ENCODE measurements at regions not wholly inside any gene's neighbourhood (a gene's known extent, or its start where the extent isn't known, plus 50 kb on each side); places are given as distances from the start of the nearest gene placed in this dataset.
"Not testable (repeated sequence)": the region's sequence is repeated elsewhere in the genome, so short reads cannot be mapped to it uniquely, and the experiment has no call there.

DNA sequence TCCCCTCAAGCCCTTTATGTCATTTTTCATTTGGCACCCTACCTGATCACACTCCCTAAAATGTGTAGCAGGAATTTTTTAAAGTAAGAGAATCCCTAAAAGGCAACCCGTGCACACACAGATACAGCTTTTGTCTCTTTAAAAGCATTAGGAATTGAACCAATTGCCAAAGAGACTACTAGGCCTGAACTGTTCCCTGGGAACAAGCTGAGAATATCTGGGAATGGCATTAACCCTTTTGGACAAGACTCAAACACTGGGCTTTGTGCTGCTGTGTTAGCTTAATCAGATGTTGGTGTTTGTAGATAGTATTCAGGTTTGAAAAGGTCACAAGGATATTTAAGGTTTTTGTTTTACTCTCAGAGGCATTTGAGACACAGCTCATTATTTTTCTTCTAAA is 414.4 kb upstream of the PDZRN3 start:
- DNase-seq = no peak

DNA sequence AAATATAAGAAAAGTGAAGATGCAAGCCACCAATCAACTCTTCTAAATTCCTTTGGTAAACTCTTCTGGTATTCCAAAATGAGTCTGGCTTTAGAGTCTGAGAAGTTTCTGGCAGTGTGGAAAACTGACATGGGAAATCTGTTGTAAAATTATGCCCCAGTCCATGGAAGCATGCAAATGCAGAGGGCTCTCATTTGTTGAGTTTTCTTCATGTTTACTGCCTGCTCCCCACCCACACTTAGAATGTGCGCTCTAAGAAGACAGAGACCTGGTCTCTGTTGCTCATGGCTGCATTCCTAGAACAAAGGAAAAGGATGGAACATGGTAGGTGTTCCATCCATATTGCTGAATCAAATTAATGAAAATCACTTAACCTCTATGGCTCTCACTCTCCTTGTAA is 411.8 kb upstream of the PDZRN3 start:
- no peak for DNase-seq

DNA sequence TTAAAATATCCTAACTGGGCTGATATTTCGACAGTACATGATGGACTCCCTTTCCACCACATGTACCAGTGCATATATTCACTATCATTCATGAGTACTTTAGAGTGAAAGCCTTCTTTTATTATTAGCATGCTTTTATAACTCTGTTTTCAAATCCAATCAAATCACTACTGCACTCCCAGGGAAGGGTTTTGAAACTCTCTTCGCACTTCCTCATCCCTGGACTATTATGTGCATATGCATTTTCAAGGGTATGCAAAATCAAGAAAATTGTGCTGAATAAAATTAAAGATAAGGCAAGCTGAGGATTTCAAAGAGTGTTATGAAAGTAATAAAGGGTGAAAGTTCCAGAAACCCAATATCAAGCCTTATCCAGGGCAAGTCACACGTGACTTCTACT is 411.4 kb upstream of the PDZRN3 start:
- DNase-seq = no peak

DNA sequence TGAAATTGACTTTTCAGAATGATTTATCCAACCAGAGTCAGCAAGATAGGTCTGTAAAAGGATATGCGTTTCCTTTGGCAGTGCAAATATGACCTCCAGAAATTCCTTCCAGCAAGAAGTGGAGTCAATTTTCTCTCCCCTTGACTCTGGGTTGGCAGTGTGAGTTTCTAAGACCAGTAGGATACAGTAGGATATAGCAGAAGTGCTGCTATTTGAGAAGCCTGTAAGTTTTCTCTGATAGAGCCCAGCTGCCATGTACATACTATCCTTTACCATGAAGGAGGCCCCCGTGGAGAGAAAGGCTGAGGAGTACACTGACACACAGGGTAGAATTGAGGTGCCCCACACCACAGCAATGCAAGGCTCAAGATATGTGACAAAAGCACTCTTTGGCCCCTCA is 409.1 kb upstream of the PDZRN3 start:
- DNase-seq = no peak

DNA sequence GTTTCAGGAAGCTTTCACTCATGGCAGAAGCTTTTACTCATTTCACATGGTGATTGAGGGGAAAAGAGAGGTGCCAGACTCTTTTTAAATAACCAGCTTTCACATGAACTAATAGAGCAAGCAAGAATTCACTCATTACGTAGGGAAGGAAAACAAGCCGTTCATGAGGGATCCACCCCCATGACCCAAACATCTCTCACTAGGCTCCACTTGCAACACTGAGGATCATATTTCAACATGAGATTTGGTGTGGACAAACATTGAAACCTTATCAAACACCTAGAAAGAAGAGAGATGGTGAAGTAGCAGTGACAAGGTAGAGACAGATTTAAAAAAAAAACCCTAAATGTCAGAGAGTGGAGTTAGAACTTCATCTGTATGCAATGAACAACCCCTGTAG is 408.6 kb upstream of the PDZRN3 start:
- DNase-seq = no peak

DNA sequence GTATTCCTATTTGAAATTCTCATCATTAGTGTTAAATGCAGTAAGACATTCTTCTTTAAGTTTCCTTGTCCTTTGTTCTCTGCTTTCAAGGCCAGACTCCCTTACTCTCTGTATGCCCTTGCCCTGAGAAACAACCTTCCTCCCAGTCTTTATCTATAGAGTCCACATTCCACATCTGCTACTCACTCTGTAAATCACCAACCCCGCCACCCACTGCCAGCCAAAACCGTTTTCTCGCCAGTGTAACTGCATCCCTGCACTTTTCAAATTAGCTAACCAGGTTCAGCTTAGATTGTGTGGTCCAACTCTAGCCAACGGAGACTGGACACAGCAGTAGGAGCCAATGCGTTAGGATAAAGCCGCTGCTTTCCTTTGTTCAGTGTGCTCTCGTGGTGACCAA is 402.4 kb upstream of the PDZRN3 start:
- DNase-seq = no peak

DNA sequence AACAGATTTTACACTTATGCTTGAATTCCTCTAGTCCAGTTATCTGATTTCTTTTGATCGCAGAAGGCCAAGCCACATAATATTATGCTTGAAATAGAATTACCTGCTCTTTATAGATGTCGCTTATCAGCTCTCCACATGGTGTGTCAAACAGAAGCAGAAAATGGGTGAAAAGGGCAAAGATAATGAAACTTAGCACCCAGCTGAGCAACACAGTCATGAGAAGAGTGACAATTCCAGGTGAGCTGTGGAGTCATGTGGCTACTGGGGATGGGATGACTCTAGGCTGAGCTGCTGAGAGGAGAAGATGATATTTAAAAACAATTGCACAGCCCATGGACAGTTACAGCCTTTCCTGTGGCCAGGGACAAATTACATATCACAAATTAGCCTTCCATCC is 398.7 kb upstream of the PDZRN3 start:
- DNase-seq = no peak

DNA sequence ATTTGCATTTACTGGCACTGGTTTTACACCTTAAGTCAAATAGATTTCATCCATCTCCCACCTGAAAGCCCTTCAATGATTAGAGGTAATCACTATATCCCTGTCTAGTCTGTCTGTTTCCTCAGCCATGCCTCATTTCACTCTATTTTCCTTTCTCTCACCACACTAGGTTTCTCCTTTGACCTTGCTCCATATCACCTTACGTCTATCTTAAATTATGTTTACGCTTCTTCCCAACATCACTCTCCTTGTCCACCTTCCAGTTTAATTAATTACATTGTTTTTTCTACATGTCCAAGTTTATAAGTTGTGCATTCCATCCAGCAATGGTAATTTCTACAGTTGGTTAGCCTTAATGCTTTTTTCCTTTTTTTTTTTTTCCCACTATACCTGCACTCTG is 396.7 kb upstream of the PDZRN3 start:
- DNase-seq = no peak

DNA sequence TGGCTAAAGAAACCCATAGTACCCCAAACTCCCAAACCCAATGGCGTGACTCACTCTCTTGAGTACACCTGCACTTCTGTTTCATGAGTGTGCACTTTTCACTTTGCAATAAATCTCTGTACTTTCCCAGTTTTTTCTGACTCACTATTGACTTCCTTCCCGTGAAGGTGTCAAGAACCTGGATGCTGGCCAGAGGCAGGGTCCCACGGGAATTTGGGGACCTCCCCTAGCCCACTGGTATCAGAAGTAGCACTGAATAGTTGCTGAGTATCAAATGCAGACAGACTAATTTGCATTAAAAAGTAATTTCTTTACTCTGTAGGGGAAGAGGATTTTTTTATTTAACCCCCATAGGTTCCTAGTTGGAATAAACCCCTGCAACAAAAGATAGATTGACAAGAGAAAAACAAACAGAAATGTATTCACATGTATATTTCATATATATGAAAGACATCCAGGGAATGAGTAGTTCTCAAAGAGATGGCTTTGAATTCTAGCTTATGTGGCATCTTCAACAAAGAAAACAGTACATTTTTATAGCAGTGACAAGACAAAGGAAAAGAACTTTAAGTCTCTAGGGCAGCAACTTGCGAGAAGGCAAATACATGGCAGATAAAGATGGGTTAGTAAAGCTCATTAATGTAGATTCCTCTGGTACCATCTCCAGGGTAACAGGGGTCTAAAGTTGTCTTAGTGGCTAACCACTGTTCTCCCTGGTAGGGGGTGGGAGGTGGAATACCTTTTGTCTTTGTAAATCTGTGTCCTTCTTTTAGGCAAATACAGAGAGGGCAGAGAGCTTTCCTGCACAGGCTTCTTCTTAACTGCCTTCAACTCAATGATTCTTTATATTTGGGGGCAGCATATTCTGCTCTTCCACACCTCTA is 385.5 kb upstream of the PDZRN3 start:
- no peak for DNase-seq

DNA sequence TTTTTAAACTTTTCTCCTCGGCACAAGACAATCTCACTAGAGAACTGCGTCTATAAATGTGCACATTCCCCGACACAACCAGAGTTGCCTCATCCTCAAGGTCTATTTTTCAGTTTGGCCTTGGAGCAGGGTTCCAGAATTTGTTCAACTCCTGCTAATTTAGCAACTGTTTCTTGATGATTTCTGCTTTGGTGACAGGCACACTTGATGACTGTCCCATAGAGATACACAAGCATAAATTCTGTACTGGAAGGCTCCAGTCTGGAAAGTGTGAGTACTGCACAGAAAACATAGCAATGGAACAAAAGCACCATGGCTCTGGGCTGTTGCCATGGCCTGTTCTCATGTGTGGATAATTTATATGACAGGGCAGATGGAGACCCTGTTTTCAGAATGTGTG is 379.6 kb upstream of the PDZRN3 start:
- DNase-seq = no peak

DNA sequence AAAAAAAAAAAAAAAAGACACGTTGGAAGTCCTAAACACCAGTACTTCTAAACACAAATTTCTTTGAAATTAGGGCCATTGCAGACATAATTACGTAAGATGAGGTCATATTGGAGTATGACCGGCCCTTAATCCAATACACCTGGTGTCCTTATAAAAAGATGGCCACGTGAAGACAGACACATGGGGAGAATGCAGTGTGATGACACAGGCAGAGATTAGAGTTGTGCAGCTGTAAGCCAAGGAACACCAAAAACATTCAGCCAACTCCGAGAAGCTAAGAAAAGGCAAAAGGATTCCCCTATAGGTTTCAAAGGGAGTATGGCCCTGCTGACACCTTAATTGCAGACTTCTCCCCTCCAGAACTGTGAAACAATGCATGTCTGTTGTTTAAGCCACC is 379.0 kb upstream of the PDZRN3 start:
- no peak for DNase-seq

DNA sequence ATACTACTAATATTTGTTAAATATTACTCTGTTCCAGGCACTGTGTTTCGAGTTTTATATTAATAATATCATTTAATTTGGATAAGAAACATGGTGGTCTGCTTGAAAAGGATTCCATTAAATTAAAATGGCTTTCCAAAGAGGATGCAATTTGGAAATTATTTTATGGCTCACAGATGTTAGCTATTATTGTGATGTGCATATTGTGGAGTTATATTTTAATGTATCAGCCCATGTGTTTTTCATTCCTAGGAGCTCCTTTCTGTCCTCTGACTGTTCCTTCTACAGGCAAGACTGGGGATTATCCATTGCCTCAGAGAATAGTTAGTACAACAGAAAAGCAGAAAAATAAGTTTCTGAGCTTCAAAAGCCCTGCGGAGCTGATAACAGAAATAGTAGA is 376.7 kb upstream of the PDZRN3 start:
- DNase-seq = no peak

DNA sequence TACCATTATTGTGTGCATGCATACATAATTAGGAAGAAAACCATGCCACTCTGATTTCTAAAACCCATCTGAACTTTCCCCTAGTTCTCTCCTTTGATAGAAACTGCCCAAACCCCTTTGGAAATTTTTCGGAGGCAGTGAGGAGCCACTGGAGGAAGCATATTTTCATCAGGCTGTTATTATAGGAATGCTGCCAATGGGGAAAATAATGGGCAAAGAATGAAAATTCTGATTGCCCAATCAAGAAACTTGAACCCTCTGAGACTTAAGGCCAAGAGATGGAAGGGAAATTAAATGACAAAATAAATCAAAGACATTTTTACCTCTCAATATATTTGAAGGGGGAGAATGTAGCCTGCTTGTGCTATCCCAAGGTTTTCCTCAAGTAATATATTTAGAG is 376.0 kb upstream of the PDZRN3 start:
- DNase-seq = no peak

DNA sequence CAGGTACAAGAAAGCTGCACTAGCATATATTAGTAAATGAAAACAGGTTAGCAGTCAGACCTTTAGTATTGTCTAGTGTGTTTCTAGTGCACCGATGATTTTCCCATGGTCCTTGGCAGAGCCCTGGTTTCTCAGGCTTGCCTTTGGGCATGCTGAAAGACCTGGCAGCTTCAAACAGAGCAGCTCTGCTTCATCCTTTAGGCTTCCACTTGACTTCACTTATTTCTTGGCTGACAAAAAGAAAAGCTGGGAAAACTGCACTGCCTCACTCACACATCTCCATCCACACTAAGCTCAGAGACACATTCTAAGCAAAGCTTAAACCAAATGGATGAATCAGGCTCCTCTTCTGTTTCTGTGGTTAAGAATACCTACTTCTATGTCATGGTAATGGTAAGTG is 374.8 kb upstream of the PDZRN3 start:
- no peak for DNase-seq

DNA sequence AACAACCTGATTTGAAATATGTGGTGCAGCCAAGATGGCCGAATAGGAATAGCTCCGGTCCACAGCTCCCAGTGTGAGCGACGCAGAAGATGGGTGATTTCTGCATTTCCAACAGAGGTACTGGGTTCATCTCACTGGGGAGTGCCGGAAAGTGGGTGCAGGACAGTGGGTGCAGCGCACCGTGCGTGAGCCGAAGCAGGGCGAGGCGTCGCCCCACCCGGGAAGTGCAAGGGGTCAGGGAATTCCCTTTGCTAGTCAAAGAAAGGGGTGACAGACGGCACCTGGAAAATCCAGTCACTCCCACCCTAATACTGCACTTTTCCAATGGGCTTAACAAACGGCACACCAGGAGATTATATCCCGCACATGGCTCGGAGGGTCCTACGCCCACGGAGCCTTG is 365.9 kb upstream of the PDZRN3 start:
- not testable (repeated sequence) for DNase-seq

DNA sequence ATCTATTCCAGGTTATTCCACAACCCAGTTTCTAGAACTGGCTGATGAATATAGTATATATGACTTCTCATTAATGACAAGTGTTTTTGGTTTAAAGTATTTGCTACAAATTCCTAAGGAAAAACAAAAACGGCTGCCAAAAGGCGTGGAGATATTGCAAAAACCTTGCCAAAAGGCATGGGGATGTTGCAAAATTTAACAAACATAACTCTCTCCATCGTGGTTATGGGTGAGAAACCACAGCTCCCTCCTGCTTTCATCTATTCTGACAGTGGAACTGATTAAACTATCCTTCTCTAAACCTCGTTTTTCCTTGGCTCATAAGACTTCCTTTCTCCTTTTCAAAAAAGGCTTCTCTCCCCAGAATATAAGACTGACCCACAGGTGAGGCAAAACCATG is 342.0 kb upstream of the PDZRN3 start:
- DNase-seq = no peak

DNA sequence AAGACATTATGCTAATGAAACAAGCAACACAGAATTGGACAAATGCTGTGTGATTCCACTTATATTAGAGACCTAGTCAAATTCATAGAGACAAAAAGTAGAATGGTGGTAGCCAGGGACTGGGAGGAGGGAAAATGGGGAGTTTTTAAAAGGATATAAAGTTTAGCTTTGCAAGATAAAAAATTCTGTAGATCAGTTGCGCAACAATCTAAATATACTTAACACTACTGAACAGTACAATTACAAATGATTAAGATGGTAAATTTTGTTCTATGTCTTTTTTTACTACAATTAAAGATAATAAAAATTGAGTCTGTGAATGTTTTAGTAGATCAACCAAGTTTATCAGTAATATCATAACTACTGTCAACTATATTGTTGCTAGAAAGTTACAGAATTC is 340.1 kb upstream of the PDZRN3 start:
- DNase-seq = no peak

DNA sequence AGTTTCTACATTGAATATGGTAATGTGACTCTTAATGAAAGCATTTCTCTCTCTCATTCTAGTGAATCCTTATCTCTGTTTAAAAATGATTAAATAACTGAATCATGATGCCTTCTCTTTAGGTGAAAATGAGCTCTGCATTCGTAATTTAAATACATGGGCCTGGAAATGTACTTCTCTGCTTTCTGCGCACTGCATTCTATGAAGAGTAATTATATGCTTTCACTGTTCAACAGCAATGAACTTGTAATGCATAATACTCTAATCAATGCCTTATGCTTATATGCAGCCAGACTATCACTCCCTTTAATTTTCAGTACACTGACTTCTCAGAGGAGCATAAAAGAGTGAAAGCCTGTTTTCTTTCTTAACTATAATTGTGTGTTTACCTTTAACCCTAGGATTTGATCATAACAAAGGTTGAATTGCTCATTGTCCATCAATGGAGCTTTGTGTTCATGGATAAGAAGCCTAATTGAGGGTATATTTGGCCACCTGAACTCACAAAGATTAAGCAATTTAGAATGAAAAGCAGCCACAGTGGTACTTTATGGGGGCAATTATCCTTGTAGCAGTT is 330.8 kb upstream of the PDZRN3 start:
- DNase-seq = peak; percentile 8

DNA sequence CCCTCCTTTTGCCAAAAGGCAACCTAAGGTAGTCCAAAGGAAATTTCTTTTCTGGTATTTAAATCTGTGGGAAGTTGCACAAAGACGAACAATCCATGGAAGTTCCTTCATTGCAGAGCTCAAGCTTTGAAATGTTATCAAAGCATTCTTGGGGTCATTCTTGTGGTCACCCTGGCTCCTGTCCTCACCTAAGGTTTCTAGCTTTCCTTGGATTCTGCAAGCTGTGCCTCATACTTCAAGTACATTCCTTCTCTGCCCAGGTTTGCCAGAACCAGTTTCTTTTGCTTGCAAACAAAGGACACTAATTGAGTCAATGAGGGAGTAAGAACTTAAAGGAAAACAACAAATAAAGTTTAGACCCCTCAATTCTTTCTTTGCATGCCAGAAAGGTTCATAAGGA is 329.8 kb upstream of the PDZRN3 start:
- DNase-seq = no peak

DNA sequence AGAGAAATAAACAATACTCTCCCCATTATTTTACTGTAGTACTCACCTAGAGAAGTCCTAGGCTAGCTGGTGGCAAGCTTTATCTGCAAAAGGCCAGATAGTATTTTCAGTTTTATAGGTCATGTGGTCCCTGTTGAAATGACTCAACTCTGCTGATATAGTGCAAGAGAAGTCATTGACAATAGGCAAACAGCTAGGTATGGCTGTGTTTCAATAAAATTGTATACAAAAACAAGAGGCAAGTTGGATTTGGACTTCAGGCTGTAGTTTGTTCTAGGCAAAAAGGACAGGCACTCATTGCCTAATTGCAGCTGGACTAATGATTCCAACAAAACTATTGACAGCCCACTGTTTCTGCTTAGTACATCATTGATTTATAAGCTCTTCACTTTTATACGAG is 328.0 kb upstream of the PDZRN3 start:
- no peak for DNase-seq

DNA sequence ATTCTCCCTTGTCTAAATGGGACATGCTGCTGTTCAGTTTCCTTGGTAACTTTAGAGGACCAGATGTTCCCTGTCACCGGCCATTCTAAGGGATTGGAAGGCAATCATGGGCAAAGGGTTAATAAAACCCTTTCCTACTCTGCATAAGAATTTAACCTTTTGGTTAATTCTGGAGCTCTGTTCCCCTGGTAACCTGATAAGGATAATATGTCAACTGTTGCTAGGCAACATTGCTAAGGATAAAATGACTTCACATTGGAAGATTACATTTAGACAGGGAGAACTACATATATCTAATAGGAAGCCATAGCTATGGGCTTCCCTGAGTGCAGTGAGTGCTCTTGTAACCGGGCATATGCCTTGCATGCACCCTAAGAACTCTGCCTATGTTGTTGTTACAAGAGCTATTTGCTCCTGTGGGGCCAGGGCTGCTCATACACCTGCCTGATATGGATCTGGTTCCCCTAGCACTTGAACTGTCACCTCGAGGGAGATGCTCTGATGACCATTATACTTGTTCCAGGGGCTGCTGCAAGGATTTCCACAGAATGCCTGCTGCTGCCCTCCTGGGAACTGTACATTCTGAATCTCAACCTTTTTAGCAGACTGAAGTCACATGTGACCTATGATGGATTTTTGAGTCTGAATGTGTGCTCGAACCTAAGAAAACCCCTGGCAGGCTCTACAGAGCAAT is 326.3 kb upstream of the PDZRN3 start:
- DNase-seq = no peak

DNA sequence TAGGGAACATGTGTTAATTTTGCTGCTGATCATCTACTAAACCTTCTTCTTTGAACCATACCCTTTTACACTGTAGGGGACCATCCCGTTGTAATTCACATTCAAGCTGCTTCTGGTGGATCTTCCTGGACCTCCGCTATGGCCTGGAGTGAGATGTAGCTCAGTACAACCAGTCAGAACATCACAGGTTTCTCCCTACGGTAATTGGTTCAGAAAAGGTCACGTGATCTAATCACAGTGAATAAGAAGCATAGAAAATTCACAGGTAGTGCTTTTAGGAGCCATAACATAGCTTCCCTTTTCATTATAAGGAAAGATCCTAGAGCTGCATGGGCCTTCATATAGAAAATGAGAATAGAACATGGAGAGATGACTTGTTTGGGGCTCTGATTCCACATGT is 320.8 kb upstream of the PDZRN3 start:
- DNase-seq = no peak

DNA sequence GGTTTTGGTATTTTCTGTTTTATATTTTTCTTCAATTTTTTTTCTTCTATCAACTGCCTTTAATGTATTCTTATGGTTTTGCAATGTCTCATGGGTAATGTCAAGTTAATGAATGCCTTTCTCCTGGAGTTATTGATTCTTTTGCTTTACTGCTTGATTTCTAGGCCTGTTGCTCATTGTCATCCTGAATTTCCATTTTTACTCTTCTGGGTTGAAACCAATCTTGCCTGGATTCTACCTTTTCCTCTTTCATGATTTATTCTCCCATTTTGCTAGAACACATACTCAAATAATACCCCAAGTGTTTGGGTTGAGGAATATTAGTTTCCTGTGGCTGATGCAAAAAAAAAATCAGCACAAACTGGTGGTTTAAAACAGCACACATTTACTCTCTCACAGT is 315.2 kb upstream of the PDZRN3 start:
- DNase-seq = no peak

DNA sequence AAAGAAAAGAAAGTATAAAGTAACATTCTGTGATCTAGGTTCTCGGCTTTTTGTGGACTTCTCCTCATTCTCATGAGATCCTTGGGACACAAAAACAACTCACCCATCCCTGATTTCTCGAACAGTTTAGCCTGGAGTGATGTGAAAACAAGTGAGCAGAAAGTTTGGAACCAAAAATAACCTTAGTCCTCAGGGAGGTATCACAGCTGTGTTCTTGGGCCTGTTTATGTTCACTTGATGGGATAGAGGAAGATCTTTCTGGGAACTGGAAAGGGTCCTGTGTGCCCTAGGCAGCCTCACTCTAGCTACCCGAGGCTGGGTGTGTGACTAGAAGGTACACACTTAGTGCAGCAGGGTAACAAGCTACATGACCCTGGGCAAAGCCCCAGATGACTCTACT is 308.8 kb upstream of the PDZRN3 start:
- DNase-seq = no peak

DNA sequence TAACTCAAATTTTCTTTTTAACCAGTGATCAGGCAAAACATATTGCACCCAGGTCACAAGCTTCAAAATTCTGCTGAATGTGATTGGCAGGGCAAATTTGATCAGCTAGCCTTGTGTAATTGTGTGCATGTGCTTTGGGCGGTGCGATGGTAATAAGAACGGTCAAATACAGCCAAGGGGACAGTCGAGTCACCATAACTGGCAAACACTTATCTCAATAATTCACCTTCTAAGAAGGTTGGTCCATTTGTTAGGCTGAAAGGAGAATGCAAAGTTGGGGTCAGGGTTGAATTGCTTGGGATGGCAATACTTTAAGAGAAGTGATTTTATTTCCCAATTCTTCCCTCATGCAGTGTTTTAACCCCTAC is 302.4 kb upstream of the PDZRN3 start:
- DNase-seq = no peak
